ENCODE measurements at regions not wholly inside any gene's neighbourhood (a gene's known extent, or its start where the extent isn't known, plus 50 kb on each side); places are given as distances from the start of the nearest gene placed in this dataset.

DNA sequence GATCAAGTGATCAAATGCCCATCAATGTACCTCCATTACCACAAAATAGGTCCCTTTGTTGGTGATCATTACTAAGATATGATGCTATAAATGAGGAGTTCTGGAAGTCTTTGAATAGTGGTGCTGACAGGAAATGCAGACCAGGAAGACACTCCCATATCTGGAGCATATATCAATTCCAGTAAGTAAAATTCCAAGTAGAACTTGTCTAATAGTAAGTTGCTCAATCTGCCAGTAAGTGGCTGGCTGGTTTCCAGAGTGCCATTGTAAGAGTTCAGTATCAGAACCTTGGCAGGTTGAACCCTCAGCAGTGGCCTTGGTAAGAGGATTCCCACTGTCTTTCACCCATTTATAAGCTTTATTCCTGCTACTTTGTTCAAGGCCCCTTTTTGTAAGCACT, 379.9 kb upstream of the RBMS3 start:
- DNase-seq (ENCODE audit: low read depth in 3 of 3), result no peak

DNA sequence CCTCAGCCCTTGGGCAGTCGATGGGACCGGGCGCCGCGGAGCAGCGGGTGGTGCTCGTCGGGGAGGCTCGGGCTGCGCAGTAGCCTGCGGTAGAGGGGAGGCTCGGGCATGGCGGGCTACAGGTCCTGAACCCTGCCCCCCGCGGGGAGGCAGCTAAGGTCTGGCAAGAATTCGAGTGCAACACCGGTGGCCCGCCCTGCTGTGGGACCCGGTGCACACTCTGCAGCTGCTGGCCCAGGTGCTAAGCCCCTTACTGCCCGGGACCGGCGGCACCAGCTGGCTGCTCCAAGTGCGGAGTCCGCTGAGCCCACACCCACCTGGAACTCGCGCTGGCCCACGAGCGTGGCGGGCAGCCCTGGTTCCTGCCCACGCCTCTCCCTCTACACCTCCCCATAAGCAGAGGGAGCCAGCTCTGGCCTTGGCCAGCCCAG, 377.7 kb upstream of the RBMS3 start:
- DNase-seq (ENCODE audit: low read depth in 3 of 3), result no peak

DNA sequence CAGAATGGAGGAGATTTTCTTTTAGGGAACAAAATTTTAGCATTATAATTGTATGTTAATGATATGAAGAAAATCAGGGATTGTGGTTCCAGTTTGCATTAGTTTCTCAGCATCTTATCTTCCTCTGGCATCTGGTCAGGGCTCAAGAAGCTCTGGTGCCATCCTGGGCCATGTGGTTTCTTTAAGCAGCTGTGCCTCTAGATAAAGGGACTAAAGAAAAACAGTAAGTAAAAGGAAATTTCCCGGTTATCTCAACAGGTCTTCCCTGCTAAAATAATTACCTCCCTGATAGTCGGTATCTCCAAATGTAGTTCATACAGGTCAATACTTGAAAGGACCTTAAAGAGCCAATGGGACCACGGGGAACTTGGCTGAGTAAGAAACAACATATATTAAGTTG, 375.1 kb upstream of the RBMS3 start:
- no peak for DNase-seq (ENCODE audit: low read depth in 3 of 3)

DNA sequence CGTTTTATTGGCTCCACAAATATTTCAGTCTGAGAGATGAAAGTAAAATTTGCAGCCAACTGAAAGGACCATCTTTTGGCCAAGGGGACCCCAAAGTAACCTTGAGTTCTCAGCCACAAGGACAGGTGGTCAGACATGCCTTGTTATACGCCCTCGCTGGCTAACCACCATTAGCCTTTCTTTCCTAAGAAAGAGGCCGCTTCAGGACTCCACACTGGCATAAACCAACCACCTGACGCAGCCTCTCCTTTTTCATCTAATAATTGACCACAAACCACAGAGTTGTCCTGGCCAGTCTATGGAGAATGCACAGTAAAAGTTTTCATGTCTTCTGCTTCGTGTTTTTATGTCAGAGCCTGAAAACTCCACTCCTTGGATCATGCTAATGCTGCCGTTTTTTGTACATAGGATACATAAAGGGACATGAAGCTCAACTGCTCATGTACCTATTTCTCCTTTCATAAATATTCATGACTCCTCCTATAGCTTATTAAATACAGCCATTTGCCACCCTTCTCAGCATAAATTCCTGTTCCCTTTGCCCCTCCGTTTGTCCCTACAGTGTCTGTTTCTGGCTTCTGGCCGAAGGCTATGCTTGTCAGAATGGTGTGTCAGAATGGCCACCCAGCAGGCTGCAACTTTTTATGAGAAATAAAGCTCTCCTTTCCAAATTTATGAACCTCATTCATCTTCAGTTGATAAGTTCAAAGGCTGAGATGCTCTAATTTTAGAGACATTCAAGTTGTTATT, 374.1 kb upstream of the RBMS3 start:
- DNase-seq (ENCODE audit: low read depth in 3 of 3), result no peak

DNA sequence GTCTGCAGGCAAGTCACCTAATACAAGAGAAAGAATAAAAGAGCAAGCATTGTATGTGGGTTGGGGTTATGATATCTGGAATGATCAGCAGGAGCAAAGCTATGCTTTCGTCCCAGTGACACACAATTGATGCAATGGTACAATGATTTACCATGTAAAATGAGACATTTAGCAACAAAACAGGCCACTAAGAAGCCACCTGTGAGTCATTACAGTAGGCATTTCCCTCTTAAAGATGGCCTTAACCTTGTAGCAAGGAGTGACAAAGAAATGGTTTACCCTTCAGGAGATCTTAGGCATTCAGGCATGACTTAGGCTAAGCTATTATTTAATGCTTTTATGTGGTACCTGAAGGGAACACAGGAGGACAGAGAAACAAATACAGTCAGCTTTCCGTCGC, 373.3 kb upstream of the RBMS3 start:
- DNase-seq (ENCODE audit: low read depth in 3 of 3), result no peak

DNA sequence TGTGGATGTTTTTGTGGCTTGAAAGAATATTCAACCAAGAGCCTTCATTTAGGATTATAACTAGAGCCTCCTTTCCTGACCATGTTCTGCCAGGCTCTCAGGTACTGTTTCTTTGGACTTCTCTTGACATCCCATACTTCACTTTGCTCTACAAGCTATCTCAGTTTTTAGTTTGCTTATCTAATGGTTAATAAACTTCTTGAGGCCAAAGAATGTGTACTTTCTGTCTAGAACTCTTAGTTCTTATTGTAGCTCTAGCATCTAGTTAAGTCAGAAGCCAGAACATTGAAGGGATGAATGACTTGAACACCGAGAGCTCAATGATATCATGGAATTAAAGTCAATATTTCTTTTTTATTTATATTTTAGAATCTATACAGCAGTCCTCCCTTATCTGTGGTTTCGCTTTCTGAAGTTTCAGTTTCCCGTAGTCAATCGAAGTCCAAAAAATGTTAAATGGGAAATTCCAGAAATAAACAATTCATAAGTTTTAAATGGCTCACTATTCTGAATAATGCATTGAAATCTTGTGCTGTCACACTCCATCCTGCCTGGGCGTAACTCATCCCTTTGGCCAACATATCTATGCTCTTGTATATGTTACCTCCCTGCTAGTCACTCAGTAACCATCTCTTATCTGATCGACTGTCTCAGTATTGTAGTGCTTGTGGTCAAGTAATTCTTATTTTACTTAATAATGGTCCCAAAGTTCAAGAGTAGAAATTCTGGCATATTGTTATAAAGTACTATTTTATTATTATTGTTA, 368.6 kb upstream of the RBMS3 start:
- no peak for DNase-seq (ENCODE audit: low read depth in 3 of 3)

DNA sequence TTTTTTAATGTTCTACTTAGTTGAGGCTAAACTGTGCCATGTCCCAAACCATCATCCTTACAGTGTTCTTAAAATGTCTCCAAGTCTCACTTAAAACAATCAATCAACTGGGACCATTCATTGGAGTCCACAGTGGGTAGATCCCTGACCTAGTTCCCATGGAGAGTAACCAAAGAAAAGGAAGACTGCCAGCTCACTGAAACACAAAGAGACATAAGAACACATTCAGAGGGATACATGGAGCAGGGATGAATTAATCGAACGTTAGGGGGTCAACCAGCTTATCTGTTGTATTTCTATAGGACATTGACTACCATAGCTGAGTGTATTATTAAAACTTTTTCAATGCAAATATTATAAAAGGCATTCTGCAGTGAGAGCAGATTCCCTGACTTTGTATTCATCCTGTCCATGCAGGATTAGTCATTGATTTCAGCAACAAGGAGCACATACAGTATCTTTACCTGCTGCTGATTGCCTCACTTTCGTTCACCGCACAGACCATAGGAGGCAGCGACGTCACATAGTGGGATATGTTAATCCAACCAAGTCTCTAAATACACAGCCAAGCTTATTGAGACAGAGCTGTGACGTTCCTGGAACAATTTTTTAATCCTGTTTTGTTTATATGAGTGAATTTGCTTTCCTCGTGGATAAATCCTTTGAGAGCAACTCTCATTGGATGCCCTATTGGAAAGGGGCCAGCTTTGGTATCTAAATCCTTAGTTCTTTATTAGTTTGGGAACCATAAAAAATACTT, 364.9 kb upstream of the RBMS3 start:
- no peak for DNase-seq (ENCODE audit: low read depth in 3 of 3)

DNA sequence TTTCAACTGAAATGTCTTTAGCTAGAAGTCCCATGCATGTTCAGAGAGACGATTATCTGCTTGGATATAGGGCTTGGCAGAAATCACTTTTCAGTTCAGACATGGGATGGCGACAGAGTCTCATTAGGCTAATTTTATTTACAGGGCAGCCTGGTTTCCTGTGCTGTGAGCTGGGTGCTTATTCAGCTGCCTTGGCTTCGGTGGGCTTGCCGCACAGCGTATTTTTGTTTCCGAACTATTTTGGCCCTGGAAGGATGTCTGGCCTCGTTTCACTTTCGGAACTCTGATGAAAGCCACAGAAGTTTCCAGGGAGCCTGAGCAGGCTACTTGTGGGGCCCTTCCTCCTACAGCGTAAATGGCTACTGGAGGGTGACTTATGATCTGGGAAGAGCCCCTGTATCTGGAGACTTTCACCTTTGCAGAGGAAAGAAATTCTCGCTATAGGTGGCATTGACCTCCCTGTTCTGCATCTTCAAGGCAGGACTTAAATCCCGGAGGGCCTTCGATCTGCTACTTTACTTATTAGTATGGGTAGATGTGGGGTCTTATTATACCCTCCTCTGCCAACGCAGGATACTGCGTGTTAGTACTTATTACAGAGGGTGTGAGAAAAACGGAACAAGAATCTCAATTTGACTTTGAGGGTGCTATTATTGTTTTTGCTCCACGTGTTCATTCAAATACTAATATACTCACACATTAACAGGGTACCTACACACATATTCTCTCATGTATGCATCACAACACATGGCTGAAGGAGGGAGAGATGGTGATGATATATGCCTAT, 364.0 kb upstream of the RBMS3 start:
- DNase-seq (ENCODE audit: low read depth in 3 of 3), result no peak

DNA sequence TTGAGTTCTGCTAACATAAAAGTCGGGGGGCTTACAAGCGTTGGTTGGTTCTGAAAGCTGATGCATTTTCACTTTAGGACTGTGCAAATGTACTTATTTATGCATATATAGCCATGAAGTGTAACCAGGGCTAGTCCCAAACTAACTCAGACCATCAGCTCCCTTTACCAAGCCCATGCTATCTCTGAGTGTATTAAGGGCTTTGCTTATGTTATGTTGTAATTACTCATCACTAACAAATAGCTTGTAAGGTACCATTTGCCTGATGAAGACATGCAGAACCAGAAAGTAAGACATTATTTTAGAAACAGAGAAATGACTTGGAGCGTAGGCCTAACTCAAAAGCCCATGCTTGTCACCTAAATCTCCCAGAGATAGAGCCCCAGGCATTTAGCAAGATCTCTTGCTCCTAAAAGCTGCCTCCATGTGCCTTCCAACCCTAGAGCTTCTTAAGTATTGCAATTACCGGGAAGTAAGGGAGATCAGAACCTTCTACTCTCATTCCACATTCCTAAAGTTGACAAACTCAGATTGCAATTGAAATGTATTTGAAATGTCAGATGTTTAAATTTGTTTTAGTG, 362.9 kb upstream of the RBMS3 start:
- DNase-seq (ENCODE audit: low read depth in 3 of 3), result no peak

DNA sequence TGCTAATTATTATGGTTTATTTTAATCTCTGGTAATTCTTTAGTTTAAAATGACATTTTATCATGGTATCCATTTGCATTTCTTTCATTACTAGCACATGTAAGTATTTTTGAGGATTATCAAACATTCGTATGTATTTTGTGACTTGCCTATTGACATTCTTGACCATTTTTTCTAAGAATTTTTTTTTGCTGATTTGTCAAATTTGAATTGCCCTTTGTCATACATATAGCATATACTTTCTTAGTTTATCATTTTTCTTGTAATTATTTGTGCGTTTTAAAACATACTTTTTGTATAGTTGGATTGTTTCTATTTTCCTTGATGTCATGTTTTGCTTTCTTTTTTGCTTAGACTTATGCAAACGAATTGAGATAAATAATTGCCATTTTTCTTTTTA, 358.5 kb upstream of the RBMS3 start:
- no peak for DNase-seq (ENCODE audit: low read depth in 3 of 3)

DNA sequence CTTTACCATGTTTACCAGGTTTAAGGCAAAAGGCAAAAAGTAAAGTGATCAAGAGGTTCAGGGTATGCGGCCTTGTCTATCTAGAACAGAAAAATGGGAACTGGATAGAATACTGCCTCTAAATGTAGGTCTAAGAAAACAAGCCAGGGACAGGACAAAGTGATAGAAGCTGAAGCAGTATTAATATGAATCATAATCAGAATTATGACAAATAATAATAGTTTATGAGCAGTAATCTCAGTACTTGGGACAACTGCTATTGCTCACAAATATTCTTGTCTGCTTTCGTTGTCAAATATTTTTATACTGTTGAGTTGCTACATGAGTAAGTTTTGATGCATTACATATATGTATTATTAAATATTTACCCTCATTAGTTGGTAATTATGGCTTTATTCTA, 356.9 kb upstream of the RBMS3 start:
- DNase-seq (ENCODE audit: low read depth in 3 of 3), result no peak

DNA sequence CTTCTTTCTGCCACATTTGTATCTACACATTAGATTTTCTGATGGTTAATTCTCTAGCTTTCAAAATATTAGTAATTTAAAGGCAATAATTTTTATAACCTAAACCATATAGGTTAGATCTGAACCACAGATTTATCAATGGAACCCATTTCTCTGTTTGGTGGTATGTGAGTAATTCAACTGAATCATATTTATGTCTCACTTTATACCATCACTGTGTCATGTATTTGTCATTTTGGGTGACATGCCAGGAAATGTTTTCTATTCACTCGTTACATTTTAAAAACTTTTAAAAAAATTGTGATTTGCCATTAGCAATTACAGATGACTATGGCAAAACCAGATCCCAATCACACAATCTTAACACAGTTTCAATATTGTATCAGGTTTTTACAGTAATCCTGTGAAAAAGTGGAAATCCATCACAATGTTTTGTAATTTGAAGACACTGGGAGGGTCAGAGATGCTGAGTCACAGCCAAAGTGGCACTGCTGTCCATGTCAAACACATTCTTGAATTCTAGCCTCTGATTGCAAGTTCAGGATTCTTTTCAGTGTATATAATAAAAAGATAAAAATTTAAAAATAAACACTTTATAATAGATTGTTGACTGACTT, 356.0 kb upstream of the RBMS3 start:
- no peak for DNase-seq (ENCODE audit: low read depth in 3 of 3)

DNA sequence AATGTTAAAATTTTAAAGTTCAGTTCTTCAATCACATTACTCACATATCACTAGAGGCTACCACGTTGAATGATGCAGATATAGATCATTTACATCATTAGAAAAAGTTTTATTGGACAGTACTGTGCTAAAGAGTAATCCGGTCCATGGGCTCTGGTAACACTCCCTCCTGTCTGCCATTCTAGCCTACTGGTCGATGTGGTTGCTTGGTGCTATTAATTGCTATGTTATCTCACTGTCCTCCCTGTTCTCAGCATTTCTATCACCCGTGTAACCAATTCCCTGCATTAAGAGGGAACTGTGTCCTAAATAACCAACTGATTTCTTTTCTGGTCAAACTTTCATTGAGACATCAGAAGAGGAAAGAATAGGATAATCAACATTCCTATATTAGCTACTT, 347.5 kb upstream of the RBMS3 start:
- no peak for DNase-seq (ENCODE audit: low read depth in 3 of 3)

DNA sequence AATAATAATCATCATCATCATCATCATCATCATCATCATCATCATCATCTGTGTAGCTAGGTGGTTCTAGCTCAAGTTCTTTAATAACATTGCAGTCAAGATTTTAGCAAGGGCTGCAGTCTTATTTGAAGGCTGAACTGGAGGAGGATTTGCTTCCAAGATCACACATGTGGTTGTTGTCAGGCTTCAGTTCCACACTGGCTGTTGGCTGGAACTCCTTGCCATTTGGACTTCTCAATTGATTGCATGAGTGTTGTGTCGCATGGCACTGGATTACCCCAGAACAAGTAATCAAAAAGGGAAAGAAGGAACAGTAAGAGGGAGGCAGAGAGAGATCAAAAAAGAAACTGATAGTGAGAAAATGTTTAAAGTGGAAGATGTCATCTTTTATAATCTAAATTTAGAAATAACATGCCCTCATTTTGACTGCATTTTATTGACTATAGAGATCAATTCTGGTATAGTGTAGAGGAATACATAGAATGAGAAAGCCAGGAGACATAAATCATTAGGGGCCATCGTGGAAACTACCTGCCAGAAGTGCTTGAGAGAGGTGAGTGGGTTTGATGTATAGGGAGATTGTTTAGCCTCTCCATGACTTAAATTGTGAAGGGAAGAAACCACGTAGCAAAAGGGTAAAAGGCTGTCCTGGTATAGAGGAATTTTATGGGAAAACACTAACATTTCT, 346.6 kb upstream of the RBMS3 start:
- no peak for DNase-seq (ENCODE audit: low read depth in 3 of 3)

DNA sequence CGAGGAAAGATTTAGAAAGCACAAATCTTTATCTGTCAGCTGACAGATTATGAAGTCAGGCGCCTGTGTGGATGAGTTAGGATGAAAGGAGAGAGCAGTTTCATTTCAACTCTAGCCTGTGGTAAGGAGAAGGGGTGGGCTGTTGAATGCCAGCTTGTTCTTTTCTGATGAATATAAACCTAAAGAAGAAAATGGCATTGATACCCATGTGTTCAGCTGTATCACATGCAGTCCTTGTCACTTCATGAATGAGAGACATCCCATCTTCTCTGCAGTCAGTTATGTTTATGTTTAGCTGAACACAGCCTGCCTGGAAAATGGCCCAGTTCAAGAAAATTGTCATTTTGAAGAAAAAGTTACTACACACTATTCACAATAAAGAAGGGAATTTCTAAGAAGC, 345.7 kb upstream of the RBMS3 start:
- no peak for DNase-seq (ENCODE audit: low read depth in 3 of 3)

DNA sequence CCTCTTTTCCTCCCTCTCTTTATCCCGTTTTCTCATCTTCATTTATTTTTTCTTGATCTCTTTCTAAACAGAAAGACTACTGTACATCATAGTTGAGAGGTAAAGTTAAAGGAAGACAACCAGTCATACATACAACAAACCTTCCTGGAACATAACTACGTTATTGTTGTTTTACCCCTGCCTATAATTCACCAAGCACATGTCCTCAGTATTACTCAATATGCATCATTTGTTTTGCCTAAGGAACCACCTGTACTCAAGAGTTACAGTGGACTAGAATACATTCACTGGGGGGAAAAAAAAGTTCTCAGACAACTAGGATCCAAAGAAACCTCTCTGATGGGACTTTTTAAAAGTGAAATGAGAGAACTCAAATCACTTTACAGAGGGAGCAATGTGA, 344.7 kb upstream of the RBMS3 start:
- no peak for DNase-seq (ENCODE audit: low read depth in 3 of 3)

DNA sequence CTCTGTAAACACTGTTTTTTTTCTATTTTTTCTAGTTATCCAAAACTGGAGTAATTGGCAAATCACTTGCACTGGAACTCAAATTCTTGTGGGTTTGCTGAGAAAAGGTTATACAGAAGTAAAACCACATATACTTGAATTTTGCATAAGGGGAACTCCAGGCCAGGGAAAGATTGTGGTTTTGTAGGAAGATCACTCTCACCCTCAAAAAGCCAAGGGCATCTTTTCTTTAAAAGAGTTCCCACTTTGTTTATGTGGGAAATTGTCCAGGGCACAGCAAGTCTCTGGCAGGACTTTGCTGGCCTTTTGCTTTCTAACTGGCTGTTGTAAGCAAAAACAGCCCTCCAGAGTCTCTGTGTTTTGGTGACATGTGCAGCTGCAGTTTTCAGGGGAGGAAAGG, 340.3 kb upstream of the RBMS3 start:
- no peak for DNase-seq (ENCODE audit: low read depth in 3 of 3)

DNA sequence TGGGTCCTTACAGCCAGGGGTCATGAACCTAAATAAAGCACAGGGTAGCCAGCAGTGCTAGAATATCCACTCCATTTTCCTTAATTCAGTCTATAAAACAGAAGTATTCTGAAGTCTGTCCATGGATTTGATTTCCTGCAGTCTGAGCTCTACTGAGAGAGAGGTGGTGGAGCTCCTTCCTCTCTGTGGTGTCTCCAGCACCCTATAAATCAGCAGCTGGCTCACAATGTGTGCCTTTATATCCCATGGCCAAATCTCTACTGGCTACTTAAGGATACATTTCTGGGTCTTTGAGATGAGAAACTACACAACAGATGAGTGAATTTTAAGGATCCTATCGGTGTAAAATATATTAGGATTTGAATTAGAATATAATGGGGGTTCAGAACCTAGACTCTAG, 339.9 kb upstream of the RBMS3 start:
- DNase-seq (ENCODE audit: low read depth in 3 of 3), result no peak

DNA sequence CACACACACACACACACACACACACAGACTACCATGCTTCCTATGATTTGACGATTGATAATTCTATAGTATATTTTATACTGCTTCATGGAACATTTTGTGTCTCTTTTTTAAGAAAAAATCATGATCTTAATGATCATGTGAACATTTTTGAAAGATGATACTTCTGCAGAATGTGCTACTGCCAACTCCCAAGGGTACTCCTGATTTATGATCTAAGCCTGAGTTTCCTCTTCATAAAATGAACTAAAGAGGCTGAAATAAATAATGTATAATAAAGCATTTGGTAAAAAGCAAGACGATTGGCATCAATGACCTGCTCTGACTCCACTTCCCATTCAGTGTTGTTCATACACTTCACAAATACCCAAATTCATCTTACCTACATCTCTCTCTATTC, 333.8 kb upstream of the RBMS3 start:
- no peak for DNase-seq (ENCODE audit: low read depth in 3 of 3)

DNA sequence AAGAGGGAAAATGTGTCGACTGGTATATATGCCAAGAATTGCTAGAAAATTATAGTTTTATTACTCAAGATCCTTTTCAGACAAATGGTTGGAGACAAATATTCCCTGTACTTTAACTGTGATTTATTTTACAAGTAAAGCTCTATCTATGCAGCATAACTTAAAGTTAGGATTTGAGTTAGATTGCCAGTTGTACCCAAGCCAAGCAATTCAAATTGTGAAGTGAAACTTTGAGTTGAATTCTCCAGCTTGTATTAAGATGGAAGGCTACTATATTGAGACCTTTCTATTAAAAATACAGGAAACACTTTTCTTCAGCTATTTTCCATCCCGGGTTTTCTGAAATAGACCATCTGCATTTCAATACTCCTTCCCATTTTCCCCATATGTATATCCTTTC, 333.1 kb upstream of the RBMS3 start:
- no peak for DNase-seq (ENCODE audit: low read depth in 3 of 3)

DNA sequence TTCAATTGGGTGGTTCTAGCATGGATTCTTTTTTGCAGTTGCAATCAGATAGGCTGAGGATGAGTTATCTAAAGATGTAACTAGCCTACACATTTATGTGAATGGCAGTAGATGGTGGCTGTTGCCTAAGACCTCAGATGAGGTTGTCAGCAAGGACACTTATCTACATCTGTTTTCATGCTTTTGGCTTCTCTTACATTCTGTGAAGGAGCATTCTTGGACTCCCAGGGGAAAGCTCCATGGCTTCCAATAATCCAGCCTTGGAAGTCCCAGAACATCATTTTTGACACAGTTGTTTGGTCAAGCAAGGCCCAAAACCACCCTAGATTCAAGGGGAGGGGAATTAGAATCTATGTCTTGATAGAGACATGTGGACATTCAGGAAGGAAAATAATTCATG, 332.2 kb upstream of the RBMS3 start:
- DNase-seq (ENCODE audit: low read depth in 3 of 3), result no peak

Data from stimulated activated CD4-positive, alpha-beta T cell treated with anti-CD3 and anti-CD28 coated beads, TNF-alpha, amount 100 ng/mL, for 4 hours (primary cell).